SJSA1 (cell line): ENCODE measurements at regions not wholly inside any gene's neighbourhood (a gene's known extent, or its start where the extent isn't known, plus 50 kb on each side); places are given as distances from the start of the nearest gene placed in this dataset.

ENCODE experiments used
- DNase-seq, 2 experiments: peaks; one replicate each; pipeline ENCODE4 v3.0.0-alpha.2; 2015 to 2020; ENCODE audit warnings: low spot score in 2 of 2, low read depth in 1 of 2
- H3K27ac ChIP-seq: fragments of 250-450 bp; sonication (Bioruptor Pico); 2 replicates; pipeline ENCODE4 v1.5.1; 2020; ENCODE audit warnings: mild to moderate bottlenecking, moderate library complexity
- H3K27me3 ChIP-seq: fragments of 250-450 bp; sonication (Bioruptor Pico); replicated peaks from 2 replicates; pipeline ENCODE4 v1.5.1; 2020; ENCODE audit warnings: mild to moderate bottlenecking, moderate library complexity
- H3K36me3 ChIP-seq: fragments of 250-450 bp; sonication (Bioruptor Pico); 2 replicates; pipeline ENCODE4 v1.5.1; 2020; ENCODE audit warnings: mild to moderate bottlenecking
- H3K4me1 ChIP-seq: fragments of 250-450 bp; sonication (Bioruptor Pico); replicated peaks from 2 replicates; pipeline ENCODE4 v1.6.1; 2021; ENCODE audit warnings: mild to moderate bottlenecking
- H3K4me3 ChIP-seq: fragments of 250-450 bp; sonication (Bioruptor Pico); 2 replicates; pipeline ENCODE4 v1.5.1; 2020; ENCODE audit warnings: mild to moderate bottlenecking
- H3K9me3 ChIP-seq: fragments of 250-450 bp; sonication (Bioruptor Pico); replicated peaks from 2 replicates; pipeline ENCODE4 v1.5.1; 2020; ENCODE audit warnings: mild to moderate bottlenecking

DNA sequence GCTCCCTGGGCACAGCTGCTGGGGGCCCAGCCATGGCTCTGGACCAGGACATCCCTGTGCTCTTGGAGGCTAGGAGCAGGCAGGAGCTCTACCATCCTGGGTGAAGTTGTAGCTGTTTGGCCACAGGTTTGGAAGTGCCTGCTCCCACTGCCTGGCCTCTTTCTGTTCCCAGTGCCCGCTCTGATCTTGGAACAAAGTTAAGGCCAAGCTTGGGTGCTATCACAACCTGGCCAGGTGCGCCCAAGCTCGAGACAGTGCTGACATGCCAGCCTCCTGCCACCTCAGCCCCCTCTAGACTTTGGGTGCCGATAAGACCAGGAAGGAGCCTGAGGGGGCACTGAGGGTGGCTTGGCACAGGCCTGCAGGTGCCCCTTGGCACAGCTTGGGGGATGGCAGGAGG is 686.1 kb upstream of the AADAT start:
- Histone ChIP-seq H3K9me3 (no peaks in the 10 kb centered on the region), H3K4me1 (no peaks in the 10 kb centered on the region), H3K36me3 (no peaks in the 10 kb centered on the region), H3K4me3 (no peak overlapping the region), H3K27me3 (no peaks in the 10 kb centered on the region), H3K27ac (no peak overlapping the region)
- DNase-seq: no peak

GRCh38 chr4:170773709-170774273 is 684.0 kb upstream of the AADAT start:
- Histone ChIP-seq H3K4me1 (no peaks in the 10 kb centered on the region), H3K36me3 (no peaks in the 10 kb centered on the region), H3K27me3 (no peaks in the 10 kb centered on the region), H3K9me3 (no peaks in the 10 kb centered on the region), H3K27ac (no peak overlapping the region), H3K4me3 (no peak overlapping the region)
- DNase-seq: no peak

GRCh38 chr4:170772429-170772828 is 682.7 kb upstream of the AADAT start:
- DNase-seq: no peak
- no peaks in the 10 kb centered on the region for H3K36me3 ChIP-seq
- H3K4me1 ChIP-seq: no peaks in the 10 kb centered on the region
- H3K27ac ChIP-seq: no peak overlapping the region
- H3K27me3 ChIP-seq: no peaks in the 10 kb centered on the region
- no peak overlapping the region for H3K4me3 ChIP-seq
- H3K9me3 ChIP-seq: no peaks in the 10 kb centered on the region

GRCh38 chr4:170770664-170771063 is 680.9 kb upstream of the AADAT start:
- Histone ChIP-seq H3K9me3 (no peaks in the 10 kb centered on the region), H3K4me1 (no peaks in the 10 kb centered on the region), H3K27ac (no peak overlapping the region), H3K36me3 (no peaks in the 10 kb centered on the region), H3K4me3 (no peak overlapping the region), H3K27me3 (no peaks in the 10 kb centered on the region)
- no peak for DNase-seq

DNA sequence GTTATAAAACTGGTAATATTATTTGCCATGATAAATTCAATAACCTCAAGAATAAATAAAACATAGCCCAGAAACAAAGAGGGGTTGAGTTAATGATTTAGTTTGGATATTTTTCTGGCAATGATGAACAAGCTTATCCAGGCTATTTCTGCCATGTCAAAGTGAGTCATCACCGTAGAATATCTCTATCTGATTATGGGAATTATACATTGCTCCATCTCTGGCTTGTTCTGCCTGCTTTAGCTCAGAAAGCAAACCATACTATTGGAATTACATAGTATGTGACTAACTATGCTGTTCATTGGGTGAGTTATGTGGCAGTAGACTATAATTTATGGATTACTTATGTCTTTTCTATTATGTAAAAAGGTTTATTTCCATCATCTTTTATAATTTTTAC is 680.1 kb upstream of the AADAT start:
- no peak for DNase-seq
- Histone ChIP-seq H3K4me3 (no peak overlapping the region), H3K27ac (no peak overlapping the region), H3K36me3 (no peaks in the 10 kb centered on the region), H3K4me1 (no peaks in the 10 kb centered on the region), H3K9me3 (no peaks in the 10 kb centered on the region), H3K27me3 (no peaks in the 10 kb centered on the region)

DNA sequence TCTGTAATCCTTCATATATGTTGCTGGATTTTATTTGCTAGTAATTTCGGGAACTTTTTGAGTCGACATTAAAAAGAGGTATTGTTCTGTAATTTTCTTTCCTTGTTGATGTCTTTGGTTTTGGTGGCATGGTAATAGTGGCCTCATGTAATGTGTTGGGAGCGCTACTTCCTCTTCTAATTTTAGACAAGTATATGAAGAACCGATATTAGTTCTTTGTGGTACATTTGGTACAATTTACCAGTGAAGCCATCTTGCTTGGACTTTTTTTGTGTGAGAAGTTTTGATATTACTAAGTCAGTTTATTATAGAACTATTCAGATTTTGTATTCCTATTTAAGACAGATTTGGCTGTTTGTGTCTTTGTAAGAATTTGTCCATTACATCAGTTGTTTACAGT is 669.2 kb upstream of the AADAT start:
- no peak overlapping the region for H3K4me3 ChIP-seq
- H3K36me3 ChIP-seq: no peaks in the 10 kb centered on the region
- DNase-seq: no peak
- no peaks in the 10 kb centered on the region for H3K27me3 ChIP-seq
- no peak overlapping the region for H3K27ac ChIP-seq
- no peaks in the 10 kb centered on the region for H3K4me1 ChIP-seq
- H3K9me3 ChIP-seq: no peaks in the 10 kb centered on the region

- DNase-seq: no peak
- H3K9me3 ChIP-seq: no peaks in the 10 kb centered on the region
- no peak overlapping the region for H3K27ac ChIP-seq
- no peaks in the 10 kb centered on the region for H3K4me1 ChIP-seq
- no peaks in the 10 kb centered on the region for H3K27me3 ChIP-seq
- no peaks in the 10 kb centered on the region for H3K36me3 ChIP-seq
- H3K4me3 ChIP-seq: no peak overlapping the region
Measured at GRCh38 chr4:170750519-170750918, 660.8 kb upstream of the AADAT start.

GRCh38 chr4:170748975-170749374 is 659.2 kb upstream of the AADAT start:
- Histone ChIP-seq H3K4me1 (no peaks in the 10 kb centered on the region), H3K27ac (no peak overlapping the region), H3K27me3 (no peaks in the 10 kb centered on the region)

GRCh38 chr4:170743633-170744032 is 653.9 kb upstream of the AADAT start:
- no peak overlapping the region for H3K27ac ChIP-seq
- H3K36me3 ChIP-seq: no peaks in the 10 kb centered on the region
- H3K9me3 ChIP-seq: no peaks in the 10 kb centered on the region
- H3K27me3 ChIP-seq: no peaks in the 10 kb centered on the region
- no peak for DNase-seq
- no peaks in the 10 kb centered on the region for H3K4me1 ChIP-seq
- H3K4me3 ChIP-seq: no peak overlapping the region

More at GRCh38 chr4:170748975-170749374, 659.2 kb upstream of the AADAT start:
- no peak for DNase-seq
- no peak overlapping the region for H3K4me3 ChIP-seq
- H3K9me3 ChIP-seq: no peaks in the 10 kb centered on the region
- no peaks in the 10 kb centered on the region for H3K36me3 ChIP-seq

DNA sequence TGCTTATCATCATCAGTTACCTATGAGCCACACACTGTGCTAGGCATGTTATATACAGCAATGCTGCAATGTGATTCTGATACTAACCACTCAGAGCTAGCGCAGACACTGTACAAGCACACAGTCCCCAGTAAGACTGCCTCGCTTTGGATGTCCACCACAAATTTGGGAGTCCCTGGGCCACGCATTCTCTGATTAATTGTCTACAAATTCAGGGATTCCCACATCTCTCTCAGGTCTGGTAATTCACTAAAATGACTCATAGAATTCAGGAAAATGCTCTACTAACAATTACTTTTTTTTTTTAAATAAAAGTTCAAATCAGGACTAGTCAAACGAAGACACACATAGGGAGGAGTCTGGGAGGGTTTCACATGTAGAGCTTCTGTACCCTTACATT is 652.1 kb upstream of the AADAT start:
- no peaks in the 10 kb centered on the region for H3K4me1 ChIP-seq
- H3K9me3 ChIP-seq: no peaks in the 10 kb centered on the region
- H3K27ac ChIP-seq: no peak overlapping the region
- H3K4me3 ChIP-seq: no peak overlapping the region
- no peaks in the 10 kb centered on the region for H3K36me3 ChIP-seq
- H3K27me3 ChIP-seq: no peaks in the 10 kb centered on the region
- DNase-seq: no peak

GRCh38 chr4:170736710-170737109 is 647.0 kb upstream of the AADAT start:
- H3K27me3 ChIP-seq: no peaks in the 10 kb centered on the region
- H3K27ac ChIP-seq: no peak overlapping the region
- H3K36me3 ChIP-seq: no peaks in the 10 kb centered on the region
- DNase-seq: no peak
- no peaks in the 10 kb centered on the region for H3K4me1 ChIP-seq
- no peaks in the 10 kb centered on the region; the same call in 1 of the 2 replicates for H3K9me3 ChIP-seq
- H3K4me3 ChIP-seq: no peak overlapping the region

DNA sequence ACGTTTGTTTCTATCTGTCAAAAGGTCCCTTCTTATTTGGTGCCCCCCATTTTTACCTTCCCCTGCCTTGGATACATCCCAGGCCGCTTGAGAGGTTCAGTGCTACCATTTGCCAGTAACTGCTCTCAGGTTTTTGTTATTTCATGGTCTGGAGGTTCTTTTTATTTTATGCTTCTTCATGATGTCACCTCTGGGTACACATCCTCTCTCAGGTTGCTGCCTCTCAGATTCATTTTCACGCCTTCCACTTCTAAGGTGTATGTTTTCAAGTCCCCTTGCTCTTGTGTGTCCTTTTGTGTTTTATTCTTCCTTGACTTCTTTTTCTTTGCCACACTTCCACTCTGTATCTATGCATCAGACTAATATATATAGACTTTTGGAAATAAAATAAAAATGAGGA is 640.1 kb upstream of the AADAT start:
- H3K27ac ChIP-seq: no peak overlapping the region
- no peaks in the 10 kb centered on the region; the same call in 1 of the 2 replicates for H3K9me3 ChIP-seq
- no peak overlapping the region for H3K4me3 ChIP-seq
- DNase-seq: no peak
- no peaks in the 10 kb centered on the region for H3K27me3 ChIP-seq
- no peaks in the 10 kb centered on the region for H3K36me3 ChIP-seq
- no peaks in the 10 kb centered on the region for H3K4me1 ChIP-seq

GRCh38 chr4:170729236-170729635 is 639.5 kb upstream of the AADAT start:
- H3K27ac ChIP-seq: no peak overlapping the region
- no peaks in the 10 kb centered on the region; the same call in 1 of the 2 replicates for H3K9me3 ChIP-seq

DNA sequence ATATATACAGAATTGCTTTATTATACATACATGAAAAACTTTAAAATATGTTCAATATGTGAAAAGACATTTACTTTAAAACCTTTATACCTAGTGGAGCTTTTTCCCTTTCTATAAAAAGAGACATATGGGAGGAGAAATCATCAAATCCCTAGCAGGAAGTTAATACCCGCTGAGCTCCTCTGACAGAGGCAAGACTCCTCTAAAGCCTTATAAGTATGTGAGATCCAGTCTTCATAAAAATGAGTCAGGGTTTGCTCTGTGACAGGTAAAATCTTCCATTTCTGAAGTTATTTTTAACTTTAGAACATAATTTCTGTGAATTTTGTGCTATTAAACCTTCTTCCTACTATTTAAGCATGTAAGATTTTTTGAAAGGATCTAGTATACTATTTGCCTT is 634.4 kb upstream of the AADAT start:
- H3K27ac ChIP-seq: no peak overlapping the region
- no peak overlapping the region for H3K4me3 ChIP-seq
- no peak for DNase-seq
- no peaks in the 10 kb centered on the region for H3K9me3 ChIP-seq
- H3K4me1 ChIP-seq: no peaks in the 10 kb centered on the region
- no peaks in the 10 kb centered on the region for H3K27me3 ChIP-seq
- no peaks in the 10 kb centered on the region for H3K36me3 ChIP-seq

More at GRCh38 chr4:170729236-170729635, 639.5 kb upstream of the AADAT start:
- no peaks in the 10 kb centered on the region for H3K4me1 ChIP-seq
- no peak for DNase-seq
- no peaks in the 10 kb centered on the region for H3K36me3 ChIP-seq
- no peaks in the 10 kb centered on the region for H3K27me3 ChIP-seq
- H3K4me3 ChIP-seq: no peak overlapping the region

- H3K9me3 ChIP-seq: no peaks in the 10 kb centered on the region
Measured at GRCh38 chr4:170723171-170723570, 633.4 kb upstream of the AADAT start.

More at GRCh38 chr4:170723171-170723570, 633.4 kb upstream of the AADAT start:
- Histone ChIP-seq H3K27ac (no peak overlapping the region), H3K4me1 (no peaks in the 10 kb centered on the region), H3K36me3 (no peaks in the 10 kb centered on the region), H3K27me3 (no peaks in the 10 kb centered on the region), H3K4me3 (no peak overlapping the region)
- DNase-seq: no peak
